ENCODE measurements at regions not wholly inside any gene's neighbourhood (a gene's known extent, or its start where the extent isn't known, plus 50 kb on each side); places are given as distances from the start of the nearest gene placed in this dataset.

GRCh38 chr2:52964916-52965530, 802.6 kb upstream of the CHAC2 start:
- no peaks in the 10 kb centered on the region for H3K4me1 ChIP-seq
- no peaks in the 10 kb centered on the region for H3K36me3 ChIP-seq
- no peak overlapping the region for H3K27ac ChIP-seq
- no peak for DNase-seq
- ATAC-seq = no peak
- H3K27me3 ChIP-seq = no peaks in the 10 kb centered on the region
- TF ChIP-seq CTCF (IDR thresholded peaks at IDR 0.05) = no peak
- no peak overlapping the region for H3K4me3 ChIP-seq
- H3K9me3 ChIP-seq = no peaks in the 10 kb centered on the region
- intact Hi-C loops (cut with DNase I) = no loop called here

- intact Hi-C loops (cut with DNase I) = no loop called here
- H3K4me1 ChIP-seq = no peaks in the 10 kb centered on the region
- no peaks in the 10 kb centered on the region for H3K36me3 ChIP-seq
- H3K27ac ChIP-seq = no peak overlapping the region
- H3K4me3 ChIP-seq = no peak overlapping the region
- DNase-seq = no peak
- TF ChIP-seq CTCF (IDR thresholded peaks at IDR 0.05) = no peak
- no peaks in the 10 kb centered on the region for H3K27me3 ChIP-seq
- ATAC-seq = no peak
- H3K9me3 ChIP-seq = no peaks in the 10 kb centered on the region
Measured at GRCh38 chr2:52961403-52961802, 806.2 kb upstream of the CHAC2 start.

GRCh38 chr2:52960881-52961280, 806.7 kb upstream of the CHAC2 start:
- H3K4me3 ChIP-seq = no peak overlapping the region
- no peaks in the 10 kb centered on the region for H3K27me3 ChIP-seq
- no peak for ATAC-seq
- DNase-seq = no peak
- TF ChIP-seq CTCF (IDR thresholded peaks at IDR 0.05) = no peak
- no peaks in the 10 kb centered on the region for H3K36me3 ChIP-seq
- H3K9me3 ChIP-seq = no peaks in the 10 kb centered on the region
- H3K4me1 ChIP-seq = no peaks in the 10 kb centered on the region
- no peak overlapping the region for H3K27ac ChIP-seq
- intact Hi-C loops (cut with DNase I) = no loop called here

GRCh38 chr2:52959801-52960200, 807.8 kb upstream of the CHAC2 start:
- H3K9me3 ChIP-seq = no peaks in the 10 kb centered on the region
- intact Hi-C loops (cut with DNase I) = no loop called here
- no peaks in the 10 kb centered on the region for H3K4me1 ChIP-seq
- H3K27me3 ChIP-seq = no peaks in the 10 kb centered on the region
- TF ChIP-seq CTCF (IDR thresholded peaks at IDR 0.05) = no peak
- no peak overlapping the region for H3K27ac ChIP-seq
- no peak overlapping the region for H3K4me3 ChIP-seq
- no peak for DNase-seq
- H3K36me3 ChIP-seq = no peaks in the 10 kb centered on the region
- ATAC-seq = no peak

GRCh38 chr2:52956766-52957165, 810.8 kb upstream of the CHAC2 start:
- no peak for TF ChIP-seq CTCF (IDR thresholded peaks at IDR 0.05)
- no peak overlapping the region for H3K4me3 ChIP-seq
- intact Hi-C loops (cut with DNase I) = no loop called here
- ATAC-seq = no peak
- H3K27ac ChIP-seq = no peak overlapping the region
- DNase-seq = no peak
- H3K4me1 ChIP-seq = no peaks in the 10 kb centered on the region
- H3K9me3 ChIP-seq = no peaks in the 10 kb centered on the region
- no peaks in the 10 kb centered on the region for H3K27me3 ChIP-seq
- no peaks in the 10 kb centered on the region for H3K36me3 ChIP-seq
